GM18867 (cell line): ENCODE measurements at regions not wholly inside any gene's neighbourhood (a gene's known extent, or its start where the extent isn't known, plus 50 kb on each side); places are given as distances from the start of the nearest gene placed in this dataset.

Source experiments
- ATAC-seq: cut with Tn5 transposase; IDR thresholded peaks from one replicate; pipeline ENCODE4 v1.9.1; 2021; ENCODE audit warnings: mild to moderate bottlenecking, moderate library complexity; ENCODE audit not compliant: unreplicated experiment

GRCh38 chr1:193677874-193678273, 491.5 kb upstream of the B3GALT2 start:
- ATAC-seq, result no peak

GRCh38 chr1:193676996-193677549, 490.7 kb upstream of the B3GALT2 start:
- ATAC-seq, result no peak

GRCh38 chr1:193674292-193674944, 488.0 kb upstream of the B3GALT2 start:
- no peak for ATAC-seq

GRCh38 chr1:193666485-193667083, 480.2 kb upstream of the B3GALT2 start:
- no peak for ATAC-seq

- ATAC-seq, result no peak
These were observed 477.6 kb upstream of the B3GALT2 start for GRCh38 chr1:193663965-193664364.

- no peak for ATAC-seq
These were observed 475.6 kb upstream of the B3GALT2 start for GRCh38 chr1:193662030-193662429.

GRCh38 chr1:193661385-193661784, 475.0 kb upstream of the B3GALT2 start:
- ATAC-seq, result no peak

GRCh38 chr1:193660428-193660827, 474.0 kb upstream of the B3GALT2 start:
- ATAC-seq, result no peak

GRCh38 chr1:193658691-193659090, 472.3 kb upstream of the B3GALT2 start:
- no peak for ATAC-seq

- no peak for ATAC-seq
These were observed 471.7 kb upstream of the B3GALT2 start for GRCh38 chr1:193658081-193658480.

GRCh38 chr1:193657552-193657951, 471.1 kb upstream of the B3GALT2 start:
- no peak for ATAC-seq

- ATAC-seq, result no peak
These were observed 470.4 kb upstream of the B3GALT2 start for GRCh38 chr1:193656841-193657240.

- ATAC-seq, result no peak
These were observed 468.7 kb upstream of the B3GALT2 start for GRCh38 chr1:193654951-193655735.

- no peak for ATAC-seq
These were observed 463.2 kb upstream of the B3GALT2 start for GRCh38 chr1:193649587-193649986.

- ATAC-seq, result no peak
These were observed 448.5 kb upstream of the B3GALT2 start for GRCh38 chr1:193634876-193635275.

- ATAC-seq, result no peak
These were observed 448.1 kb upstream of the B3GALT2 start for GRCh38 chr1:193634470-193634869.

GRCh38 chr1:193633991-193634390, 447.6 kb upstream of the B3GALT2 start:
- no peak for ATAC-seq

GRCh38 chr1:193633093-193633492, 446.7 kb upstream of the B3GALT2 start:
- no peak for ATAC-seq

GRCh38 chr1:193631306-193631705, 444.9 kb upstream of the B3GALT2 start:
- no peak for ATAC-seq

- no peak for ATAC-seq
These were observed 443.5 kb upstream of the B3GALT2 start for GRCh38 chr1:193629875-193630274.

GRCh38 chr1:193626695-193627094, 440.3 kb upstream of the B3GALT2 start:
- no peak for ATAC-seq

- no peak for ATAC-seq
These were observed 438.8 kb upstream of the B3GALT2 start for GRCh38 chr1:193625255-193625654.
